Erythroblast (primary cell): ENCODE measurements at regions not wholly inside any gene's neighbourhood (a gene's known extent, or its start where the extent isn't known, plus 50 kb on each side); places are given as distances from the start of the nearest gene placed in this dataset.

ENCODE experiments used
- GATA1 ChIP-seq: IDR thresholded peaks from 2 replicates; pipeline ENCODE4 v1.6.1; 2011; ENCODE audit warnings: low read depth, mild to moderate bottlenecking, control low read depth, low read length, moderate library complexity
- POLR2A ChIP-seq: IDR thresholded peaks from 2 replicates; pipeline ENCODE4 v1.6.1; 2011; ENCODE audit warnings: mild to moderate bottlenecking, low read length

- TF ChIP-seq POLR2A, result no peak
- TF ChIP-seq GATA1, result no peak
Observed at GRCh38 chr5:89181546-89181945, 298.6 kb upstream of the MEF2C start.
